NCI-H146 treated with DMSO at 0.1 percent for 48 hours (cell line): ENCODE measurements at regions not wholly inside any gene's neighbourhood (a gene's known extent, or its start where the extent isn't known, plus 50 kb on each side); places are given as distances from the start of the nearest gene placed in this dataset.
"Not testable (repeated sequence)": the region's sequence is repeated elsewhere in the genome, so short reads cannot be mapped to it uniquely, and the experiment has no call there.

ENCODE experiments used
- DNase-seq: peaks from one replicate; lab custom pipeline; 2025; ENCODE audit not compliant: unreplicated experiment; lab: John Stamatoyannopoulos, UW

DNA sequence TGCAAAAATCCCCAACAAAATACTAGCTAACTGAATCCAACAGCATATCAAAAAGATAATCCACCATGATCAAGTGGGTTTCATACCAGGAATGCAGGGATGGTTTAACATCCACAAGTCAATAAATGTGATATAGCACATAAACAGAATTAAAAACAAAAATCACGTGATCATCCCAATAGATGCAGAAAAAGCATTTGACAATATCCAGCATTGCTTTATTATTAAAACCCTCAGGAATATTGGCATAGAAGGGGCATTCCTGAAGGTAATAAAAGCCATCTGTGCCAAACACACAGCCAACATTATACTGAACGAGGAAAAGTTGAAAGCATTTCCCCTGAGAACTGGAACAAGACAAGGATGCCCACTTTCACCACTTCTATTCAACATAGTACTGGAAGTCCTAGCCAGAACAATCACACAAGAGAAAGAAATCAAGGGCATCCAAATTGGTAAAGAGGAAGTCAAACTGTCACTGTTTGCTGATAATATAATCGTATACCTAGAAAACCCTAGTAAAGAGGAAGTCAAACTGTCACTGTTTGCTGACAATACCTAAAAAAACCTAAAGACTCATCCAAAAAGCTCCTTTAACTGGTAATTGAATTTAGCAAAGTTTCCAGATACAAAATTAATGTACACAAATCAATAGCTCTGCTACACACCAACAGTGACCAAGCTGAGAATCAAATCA lies 109.8 kb downstream of the RNASET2 start:
- not testable (repeated sequence) for DNase-seq

DNA sequence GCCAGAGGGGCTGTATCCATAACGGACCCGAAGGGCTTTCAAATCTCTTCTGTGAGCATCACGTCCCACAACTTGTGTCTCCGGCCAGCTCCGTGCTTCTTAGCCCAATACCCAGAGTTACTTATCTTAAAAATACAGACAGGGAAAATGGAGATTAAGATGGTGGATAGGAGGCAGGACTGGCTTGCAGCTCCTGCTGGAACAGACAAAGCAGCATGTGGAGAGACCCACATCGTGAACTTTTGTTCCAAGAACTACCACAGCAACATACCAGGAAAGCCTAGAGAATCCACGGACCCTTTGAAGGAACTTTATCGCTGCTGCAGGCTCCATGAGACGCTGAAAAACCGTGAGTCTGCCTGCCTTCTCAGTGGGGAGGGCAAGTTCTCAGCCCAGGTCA lies 113.7 kb downstream of the RNASET2 start:
- no peak for DNase-seq

DNA sequence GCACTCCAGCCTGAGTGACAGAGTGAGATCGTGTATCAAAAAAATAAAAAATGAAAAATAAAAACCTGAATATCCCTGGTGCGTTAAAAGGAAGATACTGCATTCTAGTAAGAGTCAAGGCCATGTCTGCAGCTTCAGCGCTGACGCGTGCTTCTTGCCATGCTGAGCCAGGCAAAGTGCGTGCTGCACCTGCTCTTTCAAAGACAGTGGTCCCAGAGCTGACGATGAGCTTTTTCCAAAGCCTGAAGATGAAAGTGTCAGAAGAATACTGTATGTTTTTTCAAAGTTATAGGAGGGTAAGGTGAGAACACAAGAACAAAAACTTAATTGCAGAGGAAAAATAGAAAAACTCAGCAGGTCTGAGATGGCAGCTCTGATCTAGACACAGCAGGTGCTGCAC lies 115.1 kb downstream of the RNASET2 start:
- no peak for DNase-seq

DNA sequence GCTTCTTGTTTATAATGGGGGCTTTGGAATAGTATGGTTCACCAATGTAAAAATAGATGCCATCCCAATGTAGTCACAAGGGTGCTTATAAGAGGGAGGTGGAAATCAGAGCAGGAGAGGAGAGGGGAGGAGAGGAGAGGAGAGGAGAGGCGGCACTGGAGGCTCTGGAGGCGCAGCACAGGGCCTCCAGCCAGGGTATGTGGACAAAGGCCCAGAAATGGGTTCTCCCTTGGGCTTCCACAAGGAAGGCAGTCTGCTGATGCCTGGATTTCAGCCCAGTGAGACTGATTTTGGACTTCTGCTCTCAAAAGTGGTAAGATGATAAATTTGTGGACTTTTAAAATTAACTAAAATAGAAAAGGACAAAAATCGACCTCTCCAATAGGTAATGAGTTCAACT lies 116.8 kb downstream of the RNASET2 start:
- no peak for DNase-seq

DNA sequence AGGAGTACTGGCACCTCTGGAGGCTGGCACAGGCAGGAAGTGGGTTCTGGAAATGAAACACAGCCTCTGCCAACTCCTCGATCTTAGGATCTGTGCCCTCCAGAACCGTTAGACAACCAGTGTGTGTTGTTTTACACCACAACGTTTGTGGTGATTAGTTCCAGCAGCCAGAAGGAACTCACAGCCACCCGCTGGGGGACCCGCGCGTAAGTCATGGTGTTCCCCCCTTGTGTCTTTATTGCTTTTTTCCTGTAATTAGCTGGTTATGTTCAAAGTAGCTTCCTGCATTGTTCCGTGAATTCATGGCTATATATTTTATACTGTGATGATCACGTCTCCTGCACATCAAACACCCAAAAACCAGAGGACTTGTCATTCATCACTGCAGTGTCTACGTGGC lies 117.4 kb downstream of the RNASET2 start:
- DNase-seq = no peak

DNA sequence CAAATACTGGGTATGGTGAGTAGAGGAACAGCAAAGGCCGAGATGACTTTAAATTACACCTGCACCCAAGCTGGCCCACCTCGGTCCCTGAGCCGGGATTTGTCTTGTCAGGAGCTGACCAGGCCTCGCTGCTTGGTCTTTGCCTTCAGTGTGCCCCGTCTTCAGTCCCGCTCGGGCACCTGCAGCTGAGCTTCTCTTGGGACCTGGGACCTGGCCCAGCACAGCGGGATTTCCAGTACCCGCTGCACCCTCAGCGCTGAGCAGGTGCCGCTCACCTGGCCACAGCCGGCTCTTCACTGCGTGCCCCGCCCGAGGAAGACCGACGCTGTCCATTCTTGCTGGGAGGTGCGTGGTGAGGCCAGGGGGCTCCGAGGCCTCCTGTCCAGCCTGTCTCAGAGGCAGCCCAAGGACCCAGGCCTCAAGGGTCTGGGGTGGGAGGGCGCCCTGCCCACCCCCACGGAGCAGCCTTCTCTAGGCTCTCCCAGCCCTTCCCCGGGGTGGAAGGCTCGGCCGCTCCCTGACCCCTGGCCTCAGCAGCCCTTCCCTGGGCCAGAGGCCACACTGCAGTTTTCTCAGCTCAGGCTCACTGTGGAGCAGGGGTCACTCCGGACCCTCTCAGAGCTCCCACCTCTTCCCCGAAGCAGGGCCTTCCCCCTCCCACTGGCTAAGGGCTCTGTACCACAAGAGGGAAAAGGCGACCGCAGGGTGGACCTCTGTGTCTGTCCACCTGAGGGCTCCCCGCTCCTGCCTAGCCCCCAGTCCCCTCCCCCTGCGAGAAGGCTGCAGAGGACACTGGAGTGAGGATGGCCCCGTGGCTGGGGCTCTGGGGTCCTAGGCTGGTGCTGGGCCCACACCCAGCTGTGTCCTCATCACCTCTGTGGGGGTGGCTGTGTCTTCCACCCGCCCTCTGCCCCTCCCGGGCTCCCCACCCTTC lies 119.3 kb downstream of the RNASET2 start:
- DNase-seq = no peak

DNA sequence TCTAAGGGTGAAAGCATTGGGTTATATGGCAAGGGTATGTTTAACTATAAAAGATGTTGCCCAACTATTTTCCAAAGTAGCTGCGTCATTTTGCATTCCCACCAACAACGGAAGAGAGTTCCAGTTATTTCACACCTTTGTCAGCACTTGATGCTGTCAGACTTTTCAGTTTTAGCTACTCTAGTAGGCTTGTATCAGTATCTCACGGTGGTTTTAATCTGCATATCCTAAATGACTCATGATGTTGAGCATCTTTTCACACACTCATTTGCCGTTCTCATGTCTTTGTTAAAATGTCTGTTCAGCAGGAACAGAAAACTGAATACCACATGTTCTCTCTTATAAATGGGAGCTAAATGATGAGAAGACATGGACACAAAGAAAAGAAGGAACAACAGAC lies 122.3 kb downstream of the RNASET2 start:
- DNase-seq = no peak

DNA sequence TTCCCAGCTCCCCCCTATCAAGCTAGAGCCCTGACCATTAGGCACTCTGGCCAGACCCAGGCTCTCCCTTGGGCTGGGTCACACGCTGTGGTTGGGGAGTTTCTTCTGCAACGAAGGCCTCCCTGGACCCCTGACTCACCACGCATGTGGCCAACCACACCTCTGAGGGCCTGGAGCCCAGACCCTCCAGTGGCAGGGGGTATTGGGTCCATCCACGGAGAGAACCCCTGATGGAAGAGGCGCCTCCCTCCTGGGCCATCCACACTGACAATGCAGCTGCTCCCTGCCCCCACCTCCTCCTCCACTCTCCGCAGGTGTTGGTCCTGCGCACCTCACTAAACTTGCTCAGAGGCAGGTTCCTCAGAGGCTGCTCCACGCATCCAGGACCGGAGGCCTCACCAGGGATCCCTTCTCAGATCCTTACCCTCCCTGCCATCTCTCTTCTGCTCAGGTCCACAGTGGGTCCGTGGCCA lies 125.4 kb downstream of the RNASET2 start:
- DNase-seq = no peak

DNA sequence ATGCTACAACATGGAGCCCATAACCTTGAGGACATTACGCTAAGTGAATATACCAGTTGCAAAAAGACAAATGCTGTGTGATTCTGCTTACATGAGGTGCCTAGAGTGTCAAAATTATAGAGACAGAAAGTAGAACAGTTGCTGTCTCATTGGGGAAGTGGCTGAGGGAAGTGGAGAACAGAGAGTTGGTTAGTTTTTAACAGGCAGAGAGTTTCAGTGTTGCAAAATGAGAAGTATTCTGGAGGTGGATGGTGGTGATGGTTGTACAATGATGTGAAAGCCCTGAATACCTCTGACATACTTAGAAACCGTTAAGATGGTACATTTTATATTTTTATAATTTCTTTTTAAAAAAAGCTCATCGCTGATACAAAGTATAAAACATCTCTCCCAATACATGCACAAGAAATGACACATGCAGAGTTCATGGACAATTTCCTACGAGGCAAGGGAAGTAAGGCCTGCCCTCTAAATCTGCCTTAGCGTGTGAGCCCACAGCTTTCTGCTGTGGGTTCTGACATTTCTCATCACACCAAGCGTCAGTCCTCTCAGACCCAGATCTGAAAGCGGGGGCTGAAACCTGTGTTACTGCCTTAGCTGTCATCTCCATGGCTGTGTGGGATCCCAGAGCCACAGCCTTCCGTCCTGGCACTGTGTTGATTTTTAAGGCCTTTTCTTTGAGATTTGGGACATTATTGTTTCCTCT lies 126.0 kb downstream of the RNASET2 start:
- no peak for DNase-seq

DNA sequence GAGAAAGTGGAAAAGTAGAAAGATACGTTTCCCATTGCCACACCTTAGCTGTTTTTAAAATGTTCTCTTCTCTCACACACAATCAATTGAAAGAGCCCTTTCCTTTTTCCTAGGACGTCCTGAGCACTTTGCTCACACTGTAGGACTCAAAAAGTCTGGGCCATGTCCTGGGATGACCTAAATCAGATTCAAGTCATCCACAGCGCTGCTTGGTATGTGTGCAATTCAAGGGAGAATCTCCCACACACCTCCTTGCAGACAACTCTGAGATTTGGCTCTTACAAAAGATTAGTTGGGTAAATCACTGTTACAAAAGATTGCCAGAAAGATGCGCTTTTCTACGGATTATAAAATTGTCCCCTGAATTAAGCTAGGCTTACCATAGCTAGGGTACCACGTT lies 130.1 kb downstream of the RNASET2 start:
- DNase-seq = no peak

DNA sequence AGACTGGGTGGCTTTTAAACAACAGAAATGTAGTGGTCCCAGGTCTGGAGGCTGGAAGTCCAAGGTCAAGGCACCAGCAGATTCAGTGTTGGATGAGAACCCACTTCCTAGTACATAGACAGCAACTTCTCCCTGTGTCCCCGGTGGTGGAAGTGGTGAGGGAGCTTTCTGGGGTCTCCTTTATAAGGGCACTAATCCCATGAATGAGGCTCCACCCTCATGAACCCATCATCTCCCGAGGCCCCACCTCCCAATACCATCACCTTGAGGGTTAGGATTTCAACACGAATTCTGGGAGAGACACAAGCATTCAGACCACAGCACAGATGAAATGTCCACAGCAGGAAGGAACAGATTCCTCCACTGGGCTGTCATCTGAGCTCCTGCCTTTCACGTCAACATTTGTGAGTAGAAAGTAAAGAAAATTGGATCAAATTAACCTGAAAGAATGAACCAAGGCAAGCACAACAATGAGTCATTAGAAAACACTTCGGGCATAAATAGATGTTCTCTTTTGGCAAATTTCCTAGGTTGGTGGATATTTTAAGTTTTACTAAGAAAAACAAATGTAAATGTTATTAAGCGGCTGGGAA lies 130.7 kb downstream of the RNASET2 start:
- no peak for DNase-seq

DNA sequence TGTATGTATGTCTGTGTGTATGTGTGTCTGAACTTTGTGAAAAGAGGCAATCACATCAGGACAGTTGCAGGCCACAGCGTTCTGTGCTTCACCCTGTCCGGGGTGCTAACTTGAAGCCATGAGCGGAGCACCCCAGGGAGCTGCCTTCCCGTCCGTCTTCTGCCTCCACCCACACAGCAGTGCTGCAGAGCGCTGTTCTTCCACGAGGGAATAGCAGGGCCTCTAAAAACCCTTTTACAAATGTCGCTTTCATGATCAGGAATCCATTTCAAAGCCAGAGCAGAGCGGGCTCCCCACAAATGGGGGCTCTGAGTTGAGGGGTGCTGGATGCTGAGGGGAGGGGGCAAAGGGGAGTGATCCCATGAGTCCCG lies 131.5 kb downstream of the RNASET2 start:
- DNase-seq = no peak

DNA sequence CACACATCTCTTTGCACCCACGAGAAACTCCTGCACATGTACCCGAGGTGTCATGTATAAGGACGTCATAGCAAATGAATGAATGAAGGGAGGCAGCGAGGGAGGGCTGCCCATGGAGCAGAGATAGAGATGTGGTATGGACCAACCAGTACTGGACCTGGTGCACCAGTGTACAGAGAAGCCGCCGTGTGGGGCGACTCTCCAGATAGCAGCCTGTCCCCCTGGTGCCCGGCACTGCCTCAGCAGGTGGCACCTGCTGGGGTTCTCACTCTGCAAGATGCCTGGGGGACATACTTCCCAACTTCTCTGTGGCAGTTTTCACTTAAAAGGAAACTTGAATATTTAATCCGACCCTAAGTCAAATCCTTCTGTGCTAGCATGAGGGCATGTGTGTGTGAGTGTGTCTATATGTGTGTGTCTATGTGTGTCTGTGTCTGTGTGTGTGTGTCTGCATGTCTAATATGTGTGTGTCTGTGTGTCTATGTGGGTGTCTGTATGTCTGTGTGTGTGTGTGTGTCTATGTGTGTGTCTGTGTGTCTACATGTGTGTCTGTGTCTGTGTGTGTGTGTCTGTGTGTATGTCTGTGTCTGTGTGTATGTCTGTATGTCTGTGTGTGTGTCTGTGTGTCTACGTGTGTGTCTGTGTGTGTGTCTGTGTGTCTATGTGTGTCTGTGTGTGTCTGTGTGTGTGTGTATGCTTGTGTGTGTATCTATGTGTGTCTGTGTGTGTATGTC lies 132.0 kb downstream of the RNASET2 start:
- no peak for DNase-seq

DNA sequence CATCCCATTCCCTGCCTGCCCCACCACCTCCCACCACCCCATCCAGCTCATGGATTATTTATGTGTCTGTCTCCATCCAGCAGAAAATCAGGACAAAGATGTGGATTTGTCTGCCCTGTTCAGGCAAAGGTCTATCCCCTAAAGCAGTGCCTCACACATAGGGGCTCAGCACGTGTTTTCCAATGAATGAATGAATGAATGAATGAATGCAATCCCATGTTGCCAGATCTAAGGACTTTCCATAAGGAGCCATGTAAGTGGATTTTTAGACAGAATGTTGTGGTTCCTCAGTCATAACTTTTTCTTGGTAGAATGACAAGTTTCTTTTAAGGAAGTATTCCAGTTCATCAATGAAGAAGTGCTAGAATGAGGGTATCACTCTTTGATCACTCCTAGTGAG lies 133.7 kb downstream of the RNASET2 start:
- no peak for DNase-seq

DNA sequence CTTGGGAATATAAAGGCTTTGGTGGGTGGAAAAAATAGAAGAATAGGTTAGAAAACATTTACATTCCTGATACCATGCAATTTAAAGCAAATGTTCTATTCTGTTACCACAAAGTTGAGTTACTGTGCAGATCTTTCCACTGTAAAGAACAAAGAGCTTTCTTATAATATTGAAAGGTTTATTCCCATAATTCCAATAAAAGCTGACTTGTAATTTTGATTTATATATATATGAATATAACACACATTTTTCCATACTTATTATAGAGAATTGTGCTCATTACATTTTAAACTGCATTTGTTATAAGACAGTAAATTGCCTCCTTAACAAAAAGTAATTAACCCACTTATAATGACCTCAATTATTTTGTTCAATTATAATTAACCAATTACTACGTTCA lies 135.9 kb downstream of the RNASET2 start:
- DNase-seq = no peak

DNA sequence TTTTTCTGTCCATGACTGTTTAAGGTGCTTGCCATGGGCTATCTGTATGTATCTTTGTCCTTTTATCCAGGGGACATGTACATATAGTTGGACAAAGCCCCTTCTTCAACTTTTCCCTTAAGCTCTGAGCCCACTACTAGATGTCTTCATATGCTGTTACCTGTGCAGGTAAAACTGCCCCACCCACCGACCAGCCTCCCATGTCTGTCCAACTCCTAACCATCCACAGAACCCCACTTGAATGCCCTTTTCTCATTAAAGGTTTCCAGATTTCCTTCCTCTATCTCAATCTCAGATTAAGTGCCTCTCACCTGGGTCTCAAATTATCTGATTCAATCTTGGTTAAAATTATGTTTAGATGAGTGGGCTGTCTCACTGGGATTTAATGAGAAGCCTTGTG lies 136.3 kb downstream of the RNASET2 start:
- DNase-seq = no peak

DNA sequence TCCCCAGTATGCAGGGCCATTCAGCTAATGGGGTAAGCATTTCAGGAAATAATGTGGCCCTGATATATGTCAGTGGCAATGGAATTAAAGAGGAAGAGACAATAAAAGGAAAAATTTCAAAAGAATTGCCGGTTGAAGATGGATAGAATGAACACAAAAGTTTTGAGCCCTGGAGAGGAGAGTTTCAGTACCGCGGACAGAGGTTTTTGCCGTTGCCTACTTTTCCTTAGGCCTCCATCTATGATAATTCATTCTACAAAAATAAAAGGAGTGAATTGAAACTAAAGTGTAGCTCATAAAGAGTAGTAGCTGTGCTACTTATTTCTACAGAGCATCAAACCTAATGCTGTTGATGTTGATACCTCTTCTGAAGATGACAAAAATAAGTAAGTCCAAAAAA lies 140.7 kb downstream of the RNASET2 start:
- DNase-seq = no peak

DNA sequence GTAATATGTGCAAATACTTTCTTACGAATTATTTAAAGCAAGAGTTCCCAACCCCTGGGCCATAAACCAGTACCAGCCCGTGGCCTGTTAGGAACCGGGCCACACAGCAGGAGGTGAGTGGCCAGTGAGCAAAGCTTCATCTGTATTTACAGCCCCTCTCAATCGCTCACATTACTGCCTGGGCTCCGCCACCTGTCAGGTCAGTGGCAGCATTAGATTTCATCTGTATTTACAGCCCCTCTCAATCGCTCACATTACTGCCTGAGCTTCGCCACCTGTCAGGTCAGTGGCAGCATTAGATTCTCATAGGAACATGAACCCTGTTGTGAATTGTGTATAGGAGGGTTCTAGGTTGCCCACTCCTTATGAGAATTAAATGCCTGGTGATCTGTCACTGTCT lies 142.0 kb downstream of the RNASET2 start:
- DNase-seq = no peak

DNA sequence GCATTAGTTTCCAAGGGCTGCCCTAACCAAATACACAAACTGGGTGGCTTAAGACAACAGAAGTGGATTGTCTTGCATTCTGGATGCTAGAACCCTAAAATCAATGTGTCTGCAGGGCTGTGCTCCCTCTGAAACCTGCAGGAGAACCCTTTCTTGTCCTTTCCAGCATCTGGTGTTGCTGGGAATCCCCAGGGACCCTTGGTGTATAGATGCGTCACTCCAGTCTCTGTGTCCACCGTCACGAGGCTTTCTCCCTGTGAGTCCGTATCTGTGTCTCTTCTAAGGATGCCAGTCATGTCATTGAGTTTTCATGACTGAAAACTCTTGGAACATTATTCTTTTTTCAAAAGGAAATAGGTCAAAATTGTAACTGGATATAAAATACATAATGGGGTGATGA lies 142.9 kb downstream of the RNASET2 start:
- DNase-seq = no peak

DNA sequence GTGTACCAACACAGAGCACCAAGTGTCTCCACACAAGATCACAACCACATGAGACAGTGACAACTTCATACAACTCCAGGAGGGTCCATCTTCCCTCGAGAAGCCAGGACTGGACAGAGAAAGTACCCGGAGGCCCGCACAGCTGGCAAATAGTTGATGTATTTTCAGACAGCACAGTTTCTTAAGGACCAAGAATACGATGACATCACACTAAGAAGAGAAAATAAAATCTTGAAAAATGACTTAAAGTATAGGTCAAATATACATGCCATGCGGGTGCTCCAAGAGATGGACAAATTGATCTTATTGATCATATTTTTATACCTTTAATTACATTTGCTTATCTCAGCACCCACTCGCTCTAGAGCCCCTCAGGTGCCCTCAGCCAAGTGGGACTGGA lies 145.5 kb downstream of the RNASET2 start:
- DNase-seq = no peak

DNA sequence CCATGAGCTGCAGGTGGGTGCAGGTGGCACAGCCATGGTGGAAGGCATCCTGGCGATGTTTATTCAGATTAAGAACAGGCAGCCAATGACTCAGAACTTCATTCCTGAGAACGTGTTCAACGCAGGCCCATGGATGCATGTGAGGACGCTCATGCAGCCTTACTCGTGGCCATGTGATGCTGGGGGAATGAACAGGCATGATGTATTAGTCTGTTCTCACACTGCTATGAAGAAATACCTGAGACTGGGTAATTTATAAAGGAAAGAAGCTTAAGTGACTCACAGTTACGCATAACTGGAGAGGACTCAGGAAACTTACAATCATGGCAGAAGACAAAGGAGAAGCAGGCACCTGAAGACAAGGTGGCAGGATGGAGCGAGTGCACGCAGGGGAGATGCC lies 146.6 kb downstream of the RNASET2 start:
- no peak for DNase-seq
